Fibroblast of the aortic adventitia (primary cell): ENCODE measurements at regions not wholly inside any gene's neighbourhood (a gene's known extent, or its start where the extent isn't known, plus 50 kb on each side); places are given as distances from the start of the nearest gene placed in this dataset.

ENCODE experiments used
- DNase-seq: peaks from one replicate; pipeline ENCODE4 v3.0.0-alpha.2; 2010; ENCODE audit warnings: low read depth
- H3K4me3 ChIP-seq: 2 replicates; pipeline ENCODE4 v1.5.1; 2011; ENCODE audit warnings: low read depth, mild to moderate bottlenecking, control low read depth, low read length, moderate library complexity
- TF ChIP-seq, protein P1 (sequence below): IDR thresholded peaks from 2 replicates; pipeline ENCODE4 v1.5.1; 2011; ENCODE audit warnings: mild to moderate bottlenecking, low read length, control low read depth, inconsistent platforms; ENCODE audit not compliant: insufficient read depth

DNA sequence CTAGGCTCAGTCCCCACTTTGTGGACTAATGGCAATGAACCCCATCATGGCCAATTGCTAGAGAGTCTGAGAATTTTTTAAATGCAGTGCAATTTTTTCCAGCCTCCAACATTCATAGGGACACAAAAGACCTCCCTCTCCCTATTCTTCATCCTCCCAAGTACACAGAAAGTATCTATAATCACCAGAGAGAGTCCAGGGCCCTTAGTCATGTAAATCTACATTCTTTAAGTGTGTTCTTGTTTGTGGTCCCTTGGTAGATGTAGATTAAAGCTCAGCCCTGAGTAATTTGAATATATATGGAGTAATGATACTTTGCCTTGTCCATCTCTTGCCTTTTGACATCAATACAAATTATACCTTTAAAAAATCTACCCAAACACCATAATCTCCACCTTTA is 51.3 kb upstream of the ATXN3L start:
- H3K4me3 ChIP-seq: no peak overlapping the region
- peak; percentile 47 for DNase-seq
- TF ChIP-seq, protein P1, sequence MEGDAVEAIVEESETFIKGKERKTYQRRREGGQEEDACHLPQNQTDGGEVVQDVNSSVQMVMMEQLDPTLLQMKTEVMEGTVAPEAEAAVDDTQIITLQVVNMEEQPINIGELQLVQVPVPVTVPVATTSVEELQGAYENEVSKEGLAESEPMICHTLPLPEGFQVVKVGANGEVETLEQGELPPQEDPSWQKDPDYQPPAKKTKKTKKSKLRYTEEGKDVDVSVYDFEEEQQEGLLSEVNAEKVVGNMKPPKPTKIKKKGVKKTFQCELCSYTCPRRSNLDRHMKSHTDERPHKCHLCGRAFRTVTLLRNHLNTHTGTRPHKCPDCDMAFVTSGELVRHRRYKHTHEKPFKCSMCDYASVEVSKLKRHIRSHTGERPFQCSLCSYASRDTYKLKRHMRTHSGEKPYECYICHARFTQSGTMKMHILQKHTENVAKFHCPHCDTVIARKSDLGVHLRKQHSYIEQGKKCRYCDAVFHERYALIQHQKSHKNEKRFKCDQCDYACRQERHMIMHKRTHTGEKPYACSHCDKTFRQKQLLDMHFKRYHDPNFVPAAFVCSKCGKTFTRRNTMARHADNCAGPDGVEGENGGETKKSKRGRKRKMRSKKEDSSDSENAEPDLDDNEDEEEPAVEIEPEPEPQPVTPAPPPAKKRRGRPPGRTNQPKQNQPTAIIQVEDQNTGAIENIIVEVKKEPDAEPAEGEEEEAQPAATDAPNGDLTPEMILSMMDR: no peak

DNA sequence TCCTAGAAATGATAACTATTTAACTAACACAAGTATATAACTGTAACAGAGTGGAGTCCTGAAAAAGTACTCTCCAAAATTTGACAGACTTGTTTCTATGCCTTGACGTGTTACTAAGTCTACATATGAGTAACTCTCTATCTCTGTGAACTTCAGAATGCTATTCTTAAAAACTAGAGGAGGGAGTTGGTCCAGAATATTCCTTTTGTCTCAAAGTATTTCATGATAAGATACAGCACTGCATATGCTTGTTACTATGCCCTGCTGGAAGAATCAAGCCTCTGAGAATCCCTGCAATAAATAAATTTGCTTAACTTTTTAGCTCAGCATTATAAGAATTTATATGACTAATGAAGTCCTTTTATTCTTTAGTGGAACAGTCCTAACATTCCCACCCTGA is 50.9 kb upstream of the ATXN3L start:
- DNase-seq: peak; percentile 86
- H3K4me3 ChIP-seq: no peak overlapping the region
- TF ChIP-seq, protein P1: no peak
